ENCODE measurements at regions not wholly inside any gene's neighbourhood (a gene's known extent, or its start where the extent isn't known, plus 50 kb on each side); places are given as distances from the start of the nearest gene placed in this dataset.

- FAIRE-seq (no peak), DNase-seq (ENCODE audit: extremely low spot score, insufficient read length, low read depth) (no peak)
Observed at GRCh38 chr5:167701051-167701450, 590.4 kb upstream of the WWC1 start.

DNA sequence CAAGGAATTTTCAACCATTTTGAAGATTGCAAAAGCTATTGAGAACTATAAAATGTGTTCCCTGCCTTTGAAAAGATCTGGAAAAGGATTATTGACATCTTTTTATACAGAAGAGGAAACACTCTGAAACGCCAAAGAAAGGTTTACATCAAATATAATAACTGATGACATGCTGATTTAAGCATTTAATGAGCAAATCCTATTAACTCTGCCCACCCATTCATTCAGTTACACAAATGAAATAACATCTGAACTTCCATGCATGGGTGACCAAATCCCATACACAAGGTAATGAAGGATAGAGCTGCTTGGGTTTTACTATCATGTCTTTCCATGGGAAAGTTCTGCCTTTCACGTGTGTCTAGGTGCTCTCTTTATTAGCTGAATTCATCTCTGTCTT is 589.4 kb upstream of the WWC1 start:
- DNase-seq (ENCODE audit: extremely low spot score, insufficient read length, low read depth) = no peak
- no peak for FAIRE-seq

- DNase-seq (ENCODE audit: extremely low spot score, insufficient read length, low read depth) = no peak
- FAIRE-seq = no peak
Observed at GRCh38 chr5:167708449-167708848, 583.0 kb upstream of the WWC1 start.

- DNase-seq (ENCODE audit: extremely low spot score, insufficient read length, low read depth) = no peak
Observed at GRCh38 chr5:167709625-167710024, 581.8 kb upstream of the WWC1 start.

GRCh38 chr5:167710444-167711073 is 580.9 kb upstream of the WWC1 start:
- FAIRE-seq (no peak), DNase-seq (ENCODE audit: extremely low spot score, insufficient read length, low read depth) (no peak)

More at GRCh38 chr5:167709625-167710024, 581.8 kb upstream of the WWC1 start:
- FAIRE-seq = no peak

DNA sequence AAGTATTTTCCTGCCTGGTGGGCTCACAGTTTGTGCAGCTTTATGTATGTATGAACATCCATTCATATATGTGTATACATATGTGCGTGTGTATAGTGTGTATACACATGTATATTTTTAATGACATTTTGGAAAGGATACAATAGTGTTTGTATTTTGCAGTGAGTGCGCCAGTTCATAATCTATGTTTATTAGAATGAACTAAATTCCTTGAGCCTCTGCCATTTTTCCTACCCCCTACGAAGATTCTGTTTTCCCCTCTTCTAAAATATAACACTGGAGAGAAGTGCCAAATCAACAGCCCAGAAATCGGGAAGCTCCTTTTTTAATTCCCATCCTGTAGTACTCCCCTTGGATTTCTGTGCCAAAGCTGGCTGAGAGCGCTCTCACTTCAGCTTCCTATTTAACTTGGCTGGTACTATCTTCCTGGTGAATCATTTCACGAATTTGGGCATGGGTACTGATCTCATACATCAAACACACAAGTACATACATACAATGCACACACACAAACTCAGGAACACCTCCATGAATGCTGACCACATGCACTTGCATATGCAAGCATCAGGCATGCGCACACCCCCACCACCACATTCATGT is 578.4 kb upstream of the WWC1 start:
- DNase-seq (ENCODE audit: extremely low spot score, insufficient read length, low read depth) (no peak), FAIRE-seq (no peak)

DNA sequence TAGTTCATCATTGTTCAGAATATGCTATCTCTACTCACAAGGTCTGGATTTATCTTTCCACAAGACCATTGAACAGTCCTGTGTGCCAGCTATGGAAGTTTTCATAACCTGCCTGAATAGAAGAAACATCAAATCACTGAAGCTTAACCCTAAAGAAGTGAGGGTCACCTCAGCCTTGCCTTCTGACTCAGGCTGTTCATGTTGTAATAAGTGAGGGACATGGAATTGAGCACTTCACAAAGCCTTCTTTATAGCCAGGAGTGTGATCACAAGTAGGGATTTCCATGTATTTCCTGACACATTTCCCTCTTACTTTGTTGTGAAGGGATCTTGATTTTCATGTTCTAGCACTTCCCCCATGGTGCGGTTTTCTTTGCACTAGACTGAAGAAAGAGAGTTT is 577.5 kb upstream of the WWC1 start:
- DNase-seq (ENCODE audit: extremely low spot score, insufficient read length, low read depth) = no peak
- FAIRE-seq = no peak

DNA sequence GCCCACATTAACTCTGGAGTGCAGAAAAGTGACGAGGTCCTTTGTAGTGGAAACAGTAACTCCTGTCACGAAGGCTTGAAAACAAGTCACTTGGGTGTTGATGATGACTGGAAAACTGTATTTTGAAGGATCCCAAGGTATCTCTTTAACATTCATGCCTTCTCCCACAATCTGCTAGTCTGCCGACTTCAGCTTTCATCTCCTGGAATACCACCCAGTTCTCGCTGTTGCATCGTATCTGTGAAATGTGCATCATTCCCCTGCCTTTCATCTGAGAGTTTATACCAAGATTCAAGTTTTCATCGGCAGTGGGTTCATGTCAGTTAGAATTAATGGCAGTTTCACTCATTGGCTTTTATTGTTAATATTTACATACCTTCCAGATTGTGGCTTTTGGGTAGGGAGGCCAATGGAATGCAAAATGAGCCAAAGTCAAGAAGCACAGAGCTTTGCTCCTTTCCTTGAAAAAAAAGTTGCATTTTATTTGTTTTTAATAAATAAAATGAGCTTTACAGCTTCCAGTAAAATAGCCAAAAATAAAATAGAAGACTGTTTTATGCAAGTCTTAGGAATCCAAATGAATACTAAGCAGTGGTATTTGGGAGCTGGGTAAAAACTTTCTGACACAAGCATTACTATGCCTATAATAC is 575.2 kb upstream of the WWC1 start:
- FAIRE-seq = no peak
- no peak for DNase-seq (ENCODE audit: extremely low spot score, insufficient read length, low read depth)

- FAIRE-seq (no peak), DNase-seq (ENCODE audit: extremely low spot score, insufficient read length, low read depth) (no peak)
Observed at GRCh38 chr5:167720259-167720658, 571.2 kb upstream of the WWC1 start.

DNA sequence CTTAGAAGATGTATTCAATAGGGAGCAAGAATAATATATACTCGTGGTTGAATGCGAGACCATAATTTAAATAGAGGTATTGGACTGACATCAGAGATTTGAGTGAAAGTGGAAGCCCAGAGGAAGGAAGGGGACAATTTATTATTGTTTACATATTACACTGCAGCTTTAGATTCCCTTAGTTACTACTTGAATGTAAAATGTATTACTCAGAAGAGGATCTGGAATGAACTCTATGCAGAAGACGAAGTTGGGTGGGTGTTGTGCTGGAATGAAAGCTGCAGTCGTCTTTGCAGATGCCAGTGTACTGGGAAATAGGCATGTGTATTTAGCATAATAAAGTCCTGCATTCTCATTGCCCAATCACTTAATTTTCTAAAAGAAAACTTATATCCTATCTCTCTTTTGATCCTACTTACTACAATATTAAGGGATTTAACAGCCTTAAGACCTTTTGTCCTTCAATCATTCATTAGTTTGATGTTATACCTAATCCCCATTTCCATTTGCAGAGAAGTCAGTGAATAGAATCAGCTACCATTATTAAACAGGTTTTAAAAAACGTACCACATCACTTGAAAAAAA is 570.7 kb upstream of the WWC1 start:
- FAIRE-seq = no peak
- DNase-seq (ENCODE audit: extremely low spot score, insufficient read length, low read depth) = no peak

GRCh38 chr5:167721926-167722440 is 569.5 kb upstream of the WWC1 start:
- DNase-seq (ENCODE audit: extremely low spot score, insufficient read length, low read depth) (no peak), FAIRE-seq (no peak)

DNA sequence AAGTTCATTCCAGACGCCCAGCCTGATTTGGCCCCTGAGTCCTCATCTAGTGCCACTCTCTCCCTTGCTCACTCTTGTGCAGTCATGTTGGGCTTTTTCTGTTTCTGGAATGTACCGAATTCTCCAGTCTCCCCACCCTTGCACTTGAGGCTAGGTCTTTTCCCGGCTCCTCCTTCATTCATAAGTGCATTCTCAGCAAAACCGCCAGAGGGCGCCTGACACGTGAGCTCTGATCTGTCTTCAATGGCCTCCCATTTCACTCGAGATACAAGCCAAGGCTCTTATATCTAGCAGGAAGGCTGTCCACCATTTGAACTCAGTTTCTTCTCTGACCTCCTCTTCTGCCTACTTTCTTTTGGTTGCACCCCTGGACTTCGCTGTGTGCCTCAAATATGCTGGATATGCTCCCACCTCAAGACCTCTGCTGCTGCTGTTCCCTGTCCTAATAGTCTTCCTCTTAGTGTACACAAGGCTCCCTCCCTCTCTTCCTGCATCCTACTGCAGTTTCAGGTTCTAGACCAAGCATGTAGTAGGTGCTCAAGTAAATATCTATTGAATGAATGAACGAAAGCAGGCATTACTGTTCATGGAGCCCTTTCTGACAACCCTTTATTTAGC is 568.1 kb upstream of the WWC1 start:
- FAIRE-seq (peak; percentile 83), DNase-seq (ENCODE audit: extremely low spot score, insufficient read length, low read depth) (peak; percentile 25)

GRCh38 chr5:167725264-167725663 is 566.2 kb upstream of the WWC1 start:
- FAIRE-seq = no peak
- no peak for DNase-seq (ENCODE audit: extremely low spot score, insufficient read length, low read depth)

- FAIRE-seq = no peak
- DNase-seq (ENCODE audit: extremely low spot score, insufficient read length, low read depth) = no peak
Observed at GRCh38 chr5:167725741-167726140, 565.7 kb upstream of the WWC1 start.

DNA sequence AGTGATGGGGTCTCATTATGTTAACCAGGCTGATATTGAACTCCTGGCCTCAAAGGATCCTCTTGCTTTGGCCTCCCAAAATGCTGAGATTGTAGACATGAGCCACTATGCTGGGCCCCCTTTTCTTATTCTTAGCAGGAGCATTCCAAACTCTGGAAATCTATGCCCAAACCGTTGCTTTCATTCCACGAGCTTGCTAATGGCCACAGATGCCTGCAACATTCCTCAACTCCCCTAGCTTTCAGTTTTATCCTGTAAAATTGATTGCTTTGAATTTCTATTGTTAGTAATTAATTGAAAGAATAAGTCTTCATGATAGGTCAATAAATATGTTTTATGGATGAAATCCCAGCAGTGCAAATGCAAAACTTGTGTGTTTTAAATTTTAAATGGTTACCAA is 564.8 kb upstream of the WWC1 start:
- DNase-seq (ENCODE audit: extremely low spot score, insufficient read length, low read depth) (no peak), FAIRE-seq (no peak)

- DNase-seq (ENCODE audit: extremely low spot score, insufficient read length, low read depth) = no peak
- FAIRE-seq = no peak
Observed at GRCh38 chr5:167730121-167730520, 561.3 kb upstream of the WWC1 start.

GRCh38 chr5:167730656-167731055 is 560.8 kb upstream of the WWC1 start:
- no peak for FAIRE-seq
- DNase-seq (ENCODE audit: extremely low spot score, insufficient read length, low read depth) = no peak

- FAIRE-seq (no peak), DNase-seq (ENCODE audit: extremely low spot score, insufficient read length, low read depth) (no peak)
Observed at GRCh38 chr5:167731951-167732350, 559.5 kb upstream of the WWC1 start.

DNA sequence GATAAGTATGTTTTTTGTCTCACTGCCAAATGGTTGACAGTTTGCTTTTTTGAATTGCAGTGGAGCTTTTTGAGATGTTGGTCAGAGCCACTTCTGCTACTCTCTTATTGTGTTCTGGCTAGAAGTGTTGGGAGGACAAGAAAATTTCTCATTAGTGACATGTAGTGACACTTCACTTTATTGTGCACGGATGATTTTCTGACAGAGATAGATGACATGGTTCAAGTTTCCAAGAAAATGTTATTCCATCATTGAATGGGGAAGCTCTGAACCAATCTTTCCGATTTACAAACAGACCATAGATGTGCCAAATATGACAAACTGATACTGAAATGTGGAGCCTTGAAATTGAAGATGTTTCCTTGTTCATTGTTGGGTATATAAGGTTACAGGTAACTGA is 558.9 kb upstream of the WWC1 start:
- DNase-seq (ENCODE audit: extremely low spot score, insufficient read length, low read depth) (no peak), FAIRE-seq (no peak)

DNA sequence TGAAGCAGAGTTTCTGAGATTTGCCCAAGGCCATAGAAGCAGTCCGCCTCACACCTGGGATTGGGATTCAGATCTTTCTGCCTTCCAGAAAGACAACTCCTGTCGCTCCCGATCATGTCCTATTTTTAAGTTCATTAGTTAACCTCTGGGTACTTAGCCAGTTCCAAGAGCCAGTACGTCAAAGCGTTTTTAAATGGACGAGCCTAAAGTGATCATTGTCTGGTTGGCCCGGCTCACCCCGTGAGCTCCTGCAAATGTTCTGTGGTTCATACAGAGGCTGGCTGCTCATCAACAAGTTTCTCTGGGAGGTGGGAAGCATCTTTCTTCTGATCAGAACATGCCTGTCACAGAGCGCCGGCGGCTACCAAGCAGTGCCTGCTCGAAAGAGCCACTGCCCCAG is 554.5 kb upstream of the WWC1 start:
- FAIRE-seq = no peak
- no peak for DNase-seq (ENCODE audit: extremely low spot score, insufficient read length, low read depth)

Data from GM18507 (cell line).